Activated CD8-positive, alpha-beta memory T cell treated with anti-CD3 and anti-CD28 coated beads, Interleukin-2, amount 50 U/mL, for 4 hours (primary cell): ENCODE measurements at regions not wholly inside any gene's neighbourhood (a gene's known extent, or its start where the extent isn't known, plus 50 kb on each side); places are given as distances from the start of the nearest gene placed in this dataset.
A peak's percentile ranks its signal among the peaks of the same experiment; 100 is the strongest.
"Not testable (repeated sequence)": the region's sequence is repeated elsewhere in the genome, so short reads cannot be mapped to it uniquely, and the experiment has no call there.

Experiments used
- DNase-seq: peaks from one replicate; pipeline ENCODE4 v3.0.0-alpha.2; 2020

DNA sequence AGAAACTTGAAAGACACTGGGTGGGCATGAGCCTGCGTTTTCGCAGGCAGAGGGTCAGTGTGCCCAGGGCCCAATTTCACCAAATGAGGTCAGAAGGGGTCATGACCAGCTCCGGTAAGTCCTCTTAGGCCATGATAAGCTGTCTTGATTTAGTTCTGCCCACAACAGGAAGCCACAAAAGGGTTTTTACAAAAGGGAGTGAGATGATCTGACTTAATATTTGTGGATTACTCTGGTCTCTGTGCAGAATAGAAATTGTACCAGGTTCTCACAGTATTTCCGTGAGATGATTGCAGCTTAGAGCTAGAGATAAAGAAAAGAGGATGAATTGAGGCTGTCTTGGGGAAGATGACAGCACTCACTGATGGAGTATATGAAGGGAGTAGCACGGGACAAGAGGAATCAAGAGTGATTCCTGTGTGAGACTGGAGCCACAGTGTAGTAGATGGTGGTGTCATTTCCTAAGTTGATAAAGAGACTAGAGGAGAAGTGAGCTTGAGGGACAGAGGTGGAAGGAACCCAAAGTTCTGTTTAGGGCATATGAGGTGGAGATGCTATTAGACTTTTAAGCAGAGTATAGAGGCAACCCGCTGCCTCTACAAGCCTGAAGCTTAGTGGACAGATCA lies 288.3 kb upstream of the AMIGO2 start:
- no peak for DNase-seq

DNA sequence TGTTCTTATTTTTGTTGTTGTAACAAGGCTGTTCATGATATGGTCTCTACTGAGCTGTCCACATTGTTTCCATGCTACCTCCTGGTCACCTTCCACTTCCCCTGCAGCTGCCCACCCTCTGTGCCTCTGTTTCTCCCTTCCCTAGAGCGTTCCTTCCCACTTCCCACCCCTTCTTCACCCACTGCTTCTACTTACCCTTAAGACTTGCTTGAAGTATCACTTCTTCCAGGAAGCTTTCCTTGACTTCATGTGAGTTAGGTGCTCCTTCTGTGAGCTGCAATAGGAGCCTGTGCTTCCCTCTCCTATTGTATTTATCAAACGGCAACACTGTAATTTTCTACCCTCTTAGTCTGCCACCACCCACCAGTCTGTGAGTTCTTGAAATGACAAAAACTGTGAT lies 286.8 kb upstream of the AMIGO2 start:
- DNase-seq: no peak

DNA sequence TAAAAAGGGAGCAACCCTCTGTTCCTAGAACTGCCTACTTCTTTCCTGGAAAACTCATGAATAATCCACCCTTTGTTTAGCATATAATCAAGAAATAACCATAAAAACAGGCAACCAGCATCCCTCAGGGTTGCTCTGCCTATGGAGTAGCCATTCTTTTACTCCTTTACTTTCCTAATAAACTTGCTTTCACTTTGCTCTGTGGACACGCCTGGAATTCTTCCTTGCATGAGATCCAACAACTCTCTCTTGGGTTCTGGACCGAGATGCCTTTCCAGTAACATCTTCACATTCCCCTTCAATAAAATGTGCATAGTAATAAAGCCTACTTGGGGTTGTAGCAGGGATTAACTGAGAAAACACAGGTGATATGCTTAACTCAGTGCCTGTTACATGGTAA lies 286.4 kb upstream of the AMIGO2 start:
- DNase-seq: no peak

DNA sequence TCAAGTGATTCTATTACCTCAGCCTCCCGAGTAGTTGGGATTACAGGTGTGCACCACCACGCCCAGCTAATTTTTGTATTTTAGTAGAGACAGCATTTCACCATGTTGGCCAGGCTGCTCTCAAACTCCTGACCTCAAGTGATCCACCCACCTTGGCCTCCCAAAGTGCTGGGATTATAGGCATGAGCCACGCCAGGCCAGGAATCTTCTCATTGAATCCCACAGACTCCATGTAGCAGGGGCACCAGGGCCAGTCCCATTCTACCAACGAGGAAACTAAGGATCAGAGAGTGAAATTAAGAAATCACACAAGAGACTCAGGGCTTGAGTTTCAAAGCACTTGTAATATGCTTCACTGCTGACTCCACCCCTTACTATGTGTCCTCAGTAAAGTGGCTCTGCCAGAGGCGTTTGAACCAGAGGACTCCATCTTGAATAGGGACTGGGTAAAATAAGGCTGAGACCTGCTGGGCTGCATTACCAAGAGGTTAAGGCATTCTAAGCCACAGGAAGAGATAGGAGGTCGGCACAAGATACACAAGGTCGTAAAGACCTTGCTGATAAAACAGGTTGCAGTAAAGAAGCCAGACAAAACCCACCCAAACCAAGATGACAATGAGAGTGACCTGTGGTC lies 285.8 kb upstream of the AMIGO2 start:
- DNase-seq: not testable (repeated sequence)

DNA sequence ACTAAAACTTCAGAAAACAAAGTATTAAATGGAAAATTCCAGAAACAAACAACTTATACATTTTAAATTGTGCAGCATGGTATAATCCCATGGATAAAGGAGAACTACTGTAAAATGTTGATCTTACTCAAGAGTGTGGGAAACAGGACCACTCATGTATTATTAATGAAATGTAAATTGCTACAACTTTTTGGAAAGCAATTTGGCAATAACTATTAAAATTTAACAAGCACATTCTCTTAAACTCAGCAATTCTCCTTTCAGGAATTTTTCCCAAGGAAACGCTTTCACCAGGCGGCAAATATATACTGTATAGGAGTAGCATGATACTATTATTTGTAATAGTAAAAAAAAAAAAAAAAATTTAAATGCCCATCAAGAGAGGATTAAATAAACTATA lies 284.5 kb upstream of the AMIGO2 start:
- no peak for DNase-seq

DNA sequence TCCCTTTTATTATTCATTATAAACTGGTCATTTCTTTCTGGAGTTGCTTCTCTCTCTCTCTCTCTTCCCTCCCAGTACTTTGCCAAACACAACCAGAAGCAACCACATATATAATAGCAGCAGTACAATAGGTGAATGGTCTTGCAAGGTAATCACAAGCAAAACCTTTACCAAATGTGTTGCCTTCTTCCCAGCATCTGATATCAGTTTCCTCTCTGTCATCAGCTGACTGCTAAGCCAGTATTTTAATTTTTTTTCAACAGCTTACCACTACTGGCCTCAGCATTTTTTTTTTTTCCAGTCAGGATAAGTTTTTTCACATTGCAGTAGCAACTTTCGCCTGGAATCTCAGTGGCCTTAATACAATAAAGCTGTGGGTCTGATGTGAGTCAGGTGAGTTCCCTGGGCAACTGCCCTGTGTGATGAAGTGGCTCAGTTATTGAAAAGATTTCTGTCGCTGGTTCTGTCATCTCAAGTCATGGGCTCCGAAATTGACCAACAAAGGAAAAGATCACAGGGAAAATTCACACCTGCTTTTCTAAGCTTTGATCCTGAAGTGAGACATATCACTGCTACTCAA lies 282.5 kb upstream of the AMIGO2 start:
- no peak for DNase-seq

DNA sequence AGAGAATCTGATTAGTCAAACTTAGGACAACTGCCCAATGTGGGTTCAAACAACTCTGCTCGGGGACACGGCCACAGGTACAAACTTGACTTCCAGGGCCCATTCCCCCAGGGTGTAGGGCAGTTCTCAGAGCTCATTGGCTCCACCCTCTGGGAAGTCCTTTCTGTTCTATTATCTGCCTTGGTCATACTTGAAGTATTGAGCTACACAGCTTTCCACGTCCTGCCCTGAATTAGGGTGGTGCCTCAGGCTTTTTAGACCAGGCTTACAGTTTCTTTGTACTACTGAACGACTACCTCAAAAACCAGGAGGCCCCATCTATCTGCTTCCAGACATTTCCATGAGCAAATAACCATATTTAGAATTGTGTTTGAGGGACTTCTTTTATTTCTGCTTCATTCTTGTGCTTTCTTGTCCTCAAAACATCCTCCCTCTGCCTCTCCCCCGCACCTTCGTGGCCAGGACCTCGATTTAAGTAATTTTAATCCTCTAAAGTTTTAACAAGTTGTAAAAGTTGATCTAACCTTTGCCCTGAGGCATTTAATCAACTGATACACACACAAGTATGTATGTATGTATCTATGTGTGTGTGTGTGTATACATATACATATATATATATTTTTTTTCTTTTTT lies 281.7 kb upstream of the AMIGO2 start:
- DNase-seq: peak; percentile 39

DNA sequence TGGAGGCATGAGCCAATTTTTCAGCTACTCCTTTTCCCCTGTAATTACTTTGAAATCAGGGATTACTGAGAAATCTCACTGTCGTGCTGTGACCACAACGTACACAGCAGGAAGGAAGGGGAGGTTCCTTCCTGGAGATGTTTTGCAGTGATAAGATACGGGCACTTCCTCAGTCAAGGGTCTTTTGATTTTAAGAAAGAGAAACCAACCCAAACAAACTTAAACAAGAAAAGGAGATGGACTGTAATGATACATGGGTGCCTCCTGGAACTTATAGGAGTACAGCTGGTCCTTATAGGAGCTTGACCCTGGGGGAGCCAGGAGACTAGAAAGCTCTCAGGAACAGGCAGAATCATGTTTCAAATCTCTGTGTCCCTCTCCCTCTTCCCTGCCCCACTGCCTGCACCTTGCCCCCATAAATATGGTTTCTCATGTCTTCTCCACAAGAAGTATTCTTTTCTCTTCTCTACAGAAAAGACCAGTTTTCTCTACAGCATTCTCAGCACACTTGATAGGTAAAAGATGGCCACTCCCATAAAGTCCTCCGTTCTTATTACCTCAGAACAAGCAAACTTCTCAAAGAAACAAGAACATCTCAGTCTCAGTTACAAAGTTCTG lies 281.1 kb upstream of the AMIGO2 start:
- DNase-seq: no peak

DNA sequence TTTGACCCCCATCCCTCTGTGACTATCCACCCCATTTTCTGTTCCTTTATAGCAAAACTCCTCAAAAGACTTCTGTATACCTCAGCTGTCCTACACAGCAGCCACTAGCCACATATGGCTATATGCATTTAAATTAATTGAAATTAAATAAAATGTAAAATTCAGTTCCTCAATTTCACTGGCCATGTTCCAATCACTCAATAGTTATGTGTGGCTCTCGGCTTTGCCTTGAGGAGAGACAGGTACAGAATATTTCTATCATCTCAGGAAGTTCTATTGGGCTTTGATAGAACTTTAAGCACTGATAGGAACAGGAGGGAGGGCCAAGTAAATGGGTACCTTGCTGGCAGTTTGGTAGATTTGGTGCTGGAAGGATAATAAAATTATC lies 280.3 kb upstream of the AMIGO2 start:
- DNase-seq: no peak

DNA sequence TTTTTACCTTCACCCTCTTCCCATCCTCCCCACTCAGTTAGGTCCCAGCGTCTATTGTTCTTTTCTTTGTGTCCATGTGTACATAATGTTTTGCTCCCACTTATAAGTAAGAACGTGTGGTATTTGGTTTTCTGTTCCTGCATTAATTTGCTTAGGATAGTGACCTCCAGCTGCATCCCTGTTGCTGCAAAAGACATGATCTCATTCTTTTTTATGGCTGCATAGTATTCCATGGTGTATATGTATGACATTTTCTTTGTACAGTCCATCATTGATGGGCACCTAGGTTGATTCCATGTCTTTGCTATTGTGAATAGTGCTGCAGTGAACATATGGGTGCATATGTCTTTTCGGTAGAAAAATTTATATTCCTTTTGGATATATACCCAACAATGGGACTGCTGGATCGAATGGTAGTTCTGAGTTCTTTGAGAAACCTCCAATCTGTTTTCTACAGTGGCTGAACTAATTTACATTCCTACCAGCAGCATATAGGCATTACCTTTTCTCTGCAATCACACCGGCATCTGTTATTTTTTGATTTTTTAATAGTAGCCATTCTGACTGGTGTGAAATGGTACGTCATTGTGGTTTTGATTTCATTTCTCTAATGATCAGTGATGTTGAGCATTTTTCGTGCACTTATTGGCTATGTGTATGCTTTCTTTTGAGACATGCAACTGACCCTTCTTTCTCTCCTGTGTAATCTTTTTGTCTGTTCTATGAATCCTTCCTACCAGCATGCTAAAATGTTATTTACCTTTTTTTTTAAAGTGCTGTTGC lies 279.7 kb upstream of the AMIGO2 start:
- DNase-seq: no peak

DNA sequence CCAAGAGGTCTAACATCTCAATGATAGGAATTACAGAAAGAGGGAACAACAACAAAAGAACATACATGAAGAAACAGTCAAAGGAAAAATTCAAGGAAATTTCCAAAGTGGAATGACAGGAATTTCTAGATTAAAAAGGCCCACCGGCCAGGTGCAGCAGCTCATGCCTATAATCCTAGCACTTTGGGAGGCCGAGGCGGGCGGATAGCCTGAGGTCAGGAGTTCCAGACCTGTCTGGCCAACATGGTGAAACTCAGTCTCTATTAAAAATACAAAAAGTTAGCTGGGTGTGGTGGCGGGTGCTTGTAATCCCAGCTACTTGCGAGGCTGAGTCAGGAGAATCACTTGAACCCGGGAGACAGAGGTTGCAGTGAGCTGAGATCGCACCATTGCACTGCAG lies 277.2 kb upstream of the AMIGO2 start:
- DNase-seq: not testable (repeated sequence)

DNA sequence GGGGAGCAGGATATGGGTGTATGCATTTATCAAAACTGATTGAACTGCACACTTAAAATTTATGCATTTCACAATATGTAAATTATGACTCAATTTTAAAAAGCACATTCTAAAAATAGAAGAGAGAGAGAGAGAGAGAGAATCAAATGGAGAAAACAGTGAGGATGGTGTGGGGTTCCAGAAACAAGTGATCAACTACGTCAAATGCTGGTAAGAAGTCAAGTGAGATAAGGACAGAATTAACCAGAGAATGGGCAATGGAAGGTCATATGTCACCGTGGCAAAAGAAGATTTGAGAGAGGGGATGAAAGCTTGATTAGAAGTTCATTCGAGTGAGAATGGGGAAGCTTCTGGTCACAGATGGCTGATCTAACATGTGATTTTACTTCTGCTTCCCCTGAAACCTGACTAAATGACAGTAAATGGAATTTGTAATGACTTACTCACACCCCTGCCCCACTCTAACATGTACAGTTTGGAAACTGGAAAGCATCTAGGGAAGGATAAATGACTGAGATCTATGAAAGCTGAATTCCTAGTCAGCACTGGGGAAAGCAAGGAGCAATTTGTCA lies 276.5 kb upstream of the AMIGO2 start:
- DNase-seq: no peak

DNA sequence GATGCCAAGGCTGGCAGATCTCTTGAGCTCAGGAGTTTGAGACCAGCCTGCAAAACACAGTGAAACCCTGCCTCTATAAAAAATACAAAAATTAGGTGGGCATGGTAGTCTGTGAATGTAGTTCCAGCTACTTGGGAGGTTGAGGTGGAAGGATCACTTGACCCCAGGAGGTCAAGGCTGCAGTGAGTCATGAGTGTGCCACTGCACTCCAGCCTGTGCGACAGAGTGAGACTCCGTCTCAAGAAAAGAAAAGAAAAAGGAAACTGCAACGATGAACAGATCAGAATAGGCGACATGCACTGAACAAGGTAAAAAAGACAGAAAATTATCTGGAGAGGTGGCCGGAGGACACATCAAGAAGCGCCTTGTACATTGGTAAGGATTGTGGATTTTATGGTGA lies 273.7 kb upstream of the AMIGO2 start:
- DNase-seq: no peak

DNA sequence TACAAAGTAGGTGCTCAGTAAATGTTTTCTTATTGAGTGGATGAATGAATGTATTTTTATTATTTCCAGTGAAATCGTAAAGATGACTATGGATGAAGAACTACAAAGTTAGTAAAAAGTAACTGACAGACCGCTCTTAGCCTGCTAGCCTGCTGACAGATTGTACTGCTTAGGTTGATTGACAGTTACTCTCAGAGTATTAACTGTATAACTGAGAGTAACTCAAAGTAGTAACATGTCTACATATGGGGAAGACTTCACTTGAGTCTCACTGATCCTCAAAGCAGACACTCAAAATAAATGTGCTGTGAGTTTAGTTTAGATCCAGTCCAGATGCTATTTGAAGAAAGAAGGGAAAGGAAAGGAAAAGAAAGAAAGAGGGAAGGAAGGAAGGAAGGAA lies 272.3 kb upstream of the AMIGO2 start:
- no peak for DNase-seq

DNA sequence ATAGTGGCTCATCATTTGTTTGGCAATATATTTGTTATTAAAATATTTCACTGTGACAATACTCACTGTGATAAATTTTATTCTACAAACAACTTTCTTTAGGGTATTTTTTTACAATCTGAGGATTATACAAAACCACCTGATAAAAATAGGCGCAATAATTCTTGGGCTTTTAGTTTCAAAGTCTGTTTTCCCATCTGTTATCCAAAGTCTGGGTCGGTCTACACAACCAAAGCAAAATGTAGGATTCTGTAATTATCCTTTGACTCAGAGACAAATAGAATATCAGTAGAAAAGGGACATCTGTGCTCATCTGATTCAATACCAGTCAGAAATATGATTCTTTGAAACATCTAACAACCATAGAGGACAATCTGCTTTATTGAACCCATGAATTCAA lies 271.8 kb upstream of the AMIGO2 start:
- DNase-seq: no peak

DNA sequence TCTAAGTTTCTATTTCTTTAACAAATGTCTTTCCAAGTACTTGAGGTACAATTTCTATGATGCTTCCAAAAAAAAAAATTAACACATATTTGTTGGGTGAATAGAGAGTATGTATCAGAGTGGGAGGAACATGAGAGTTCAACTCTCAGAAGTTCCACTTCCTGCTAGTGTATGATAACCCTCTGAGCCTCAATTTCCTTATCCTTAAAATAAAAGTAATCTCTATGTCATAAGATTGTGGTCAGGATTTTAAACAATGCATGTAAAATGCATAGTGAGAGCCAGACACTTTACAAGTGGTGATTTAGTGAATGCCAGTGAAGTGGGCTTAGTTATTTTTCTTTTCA lies 270.3 kb upstream of the AMIGO2 start:
- no peak for DNase-seq

DNA sequence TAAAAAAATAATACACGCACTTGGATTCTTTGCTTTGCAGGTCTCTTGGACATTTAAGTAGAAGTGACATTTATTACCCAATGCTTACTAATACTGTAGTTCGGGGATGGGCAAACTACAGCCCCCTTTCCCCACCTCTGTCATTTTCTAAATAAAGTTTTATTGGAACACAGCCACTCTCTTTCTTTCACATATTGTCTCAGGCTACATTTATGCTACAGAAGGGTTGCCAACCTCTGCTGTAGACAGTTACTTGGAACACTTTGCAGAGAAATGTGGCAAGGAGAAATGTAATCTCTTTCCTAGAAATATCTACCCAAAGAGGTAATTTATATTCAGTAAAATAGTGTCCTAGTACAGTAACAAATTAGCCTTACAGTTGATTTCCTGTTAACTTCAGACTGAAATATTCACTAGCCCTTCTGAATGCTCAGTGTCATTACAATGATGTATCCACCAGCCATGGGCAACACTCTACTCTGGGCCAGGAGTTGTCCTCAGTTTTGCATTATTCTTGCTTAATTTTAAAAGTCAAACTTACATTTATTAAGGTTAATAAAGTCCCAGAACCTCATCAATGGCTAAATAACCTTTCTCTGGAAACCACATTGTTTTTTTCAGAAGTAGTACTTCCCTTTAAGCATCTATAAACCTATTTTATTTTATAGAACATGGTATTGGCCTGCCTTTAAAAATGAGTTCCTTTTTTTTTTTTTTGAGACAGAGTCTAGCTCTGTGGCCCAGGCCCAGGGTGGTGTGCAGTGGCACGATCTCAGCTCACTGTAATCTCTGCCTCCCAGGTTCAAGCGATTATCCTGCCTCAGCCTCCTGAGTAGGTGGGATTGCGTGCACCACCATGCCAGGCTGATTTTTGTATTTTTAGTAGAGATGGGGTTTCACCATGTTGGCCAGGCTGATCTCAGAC lies 269.6 kb upstream of the AMIGO2 start:
- no peak for DNase-seq

DNA sequence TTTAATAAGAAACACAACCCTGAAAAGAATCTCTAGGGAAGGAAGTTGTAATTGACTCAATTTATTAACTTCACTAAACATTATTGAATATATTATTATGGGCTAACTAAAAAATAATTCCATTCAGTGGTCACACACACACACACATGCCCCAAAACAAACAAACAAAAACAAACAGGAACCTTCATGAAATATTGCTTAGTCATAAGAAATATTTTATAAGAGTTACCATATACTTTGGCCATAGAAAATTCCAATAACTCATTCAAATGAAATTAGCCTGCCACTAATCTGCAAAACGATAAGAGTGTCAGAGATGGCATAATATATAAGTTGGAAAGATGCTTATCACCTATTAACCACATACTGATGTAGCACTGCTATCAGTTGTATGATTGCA lies 268.4 kb upstream of the AMIGO2 start:
- DNase-seq: no peak

DNA sequence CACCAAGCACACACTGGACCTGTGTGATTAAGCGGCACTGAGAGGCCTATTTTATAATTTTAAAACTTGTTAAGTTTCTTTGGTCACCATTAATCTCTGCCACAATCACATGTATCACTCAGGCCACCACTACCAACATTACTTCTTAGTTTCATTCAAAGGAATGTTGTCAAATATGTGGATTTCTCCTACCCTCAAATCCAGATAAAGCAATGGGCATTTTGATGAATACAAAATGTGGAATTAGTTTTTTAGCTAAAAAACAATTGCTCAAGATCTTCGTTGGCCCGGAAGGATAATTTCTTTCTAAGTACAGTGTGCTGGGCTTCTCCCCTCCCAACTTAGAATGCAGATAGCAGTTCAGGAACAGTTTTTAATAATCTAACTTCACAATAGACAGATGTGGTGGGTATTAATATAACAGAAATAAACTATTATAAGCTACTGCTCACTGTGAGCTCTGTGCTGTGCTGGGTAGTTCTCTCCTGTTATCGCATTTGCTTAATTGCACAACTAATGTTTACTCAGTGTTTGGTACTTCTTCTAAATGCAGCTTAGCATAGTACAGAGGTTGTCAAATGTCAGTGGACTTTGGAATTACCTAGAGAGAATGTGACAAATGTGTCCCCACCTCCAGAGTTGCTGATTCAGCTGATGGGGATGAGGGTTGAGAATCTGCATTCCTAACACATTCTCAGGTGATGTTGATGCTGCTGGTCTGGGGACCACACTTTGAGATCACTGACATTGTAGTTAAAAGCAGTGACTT lies 266.7 kb upstream of the AMIGO2 start:
- no peak for DNase-seq

DNA sequence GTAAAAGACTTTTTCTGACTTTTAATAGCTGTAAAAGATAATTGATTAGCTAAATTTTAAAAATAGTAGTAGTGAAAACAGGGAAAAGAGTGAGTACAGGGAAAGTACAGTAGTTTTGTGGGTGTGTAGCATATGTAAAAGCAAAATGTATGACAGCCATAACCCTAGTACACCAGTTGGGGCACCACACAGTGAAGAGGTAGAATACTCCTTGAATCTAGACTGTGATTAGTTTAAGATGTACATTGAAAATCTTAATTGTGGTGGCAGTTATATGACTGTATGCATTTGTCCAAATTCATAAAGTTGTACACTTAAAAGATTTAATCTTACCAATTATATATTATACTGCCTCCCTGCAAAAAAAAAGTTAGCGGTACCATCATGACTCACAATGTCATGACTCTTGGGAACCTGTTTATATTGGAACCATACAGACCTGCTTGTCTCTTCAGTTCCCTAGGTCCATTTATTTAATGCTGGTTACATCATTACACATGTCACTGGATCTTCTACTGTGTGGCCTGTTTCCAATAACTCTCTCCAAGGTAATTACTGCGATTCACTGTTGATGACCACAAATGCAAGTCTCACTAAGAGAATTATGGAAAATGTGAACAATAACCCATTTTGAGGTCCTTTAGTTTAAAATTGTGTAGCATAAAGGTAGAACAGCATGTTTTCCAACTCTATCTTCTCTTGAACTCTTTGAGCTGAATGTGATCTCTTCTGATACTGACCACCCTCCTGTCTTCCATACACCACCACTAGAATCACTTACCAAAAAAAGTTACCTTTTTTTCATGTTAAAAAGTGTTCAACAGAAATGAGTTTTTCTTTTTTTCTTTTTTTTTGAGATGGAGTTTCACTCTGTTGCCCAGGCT lies 264.2 kb upstream of the AMIGO2 start:
- DNase-seq: no peak
